Breast epithelium (tissue), 4 donors: ENCODE measurements at regions not wholly inside any gene's neighbourhood (a gene's known extent, or its start where the extent isn't known, plus 50 kb on each side); places are given as distances from the start of the nearest gene placed in this dataset.

ENCODE experiments used
- DNase-seq, 2 donors: peaks; one replicate each; pipeline ENCODE4 v3.0.0-alpha.2; 2019; ENCODE audit warnings: low spot score in 2 of 2
- H3K27ac ChIP-seq, 2 donors: fragments of 200-600 bp; sonication (generic) in 1 of 2; one replicate each; pipeline ENCODE4 v1.5.1; 2016 to 2019; ENCODE audit warnings: mild to moderate bottlenecking in 1 of 2
- H3K27me3 ChIP-seq, 2 donors: fragments of 200-600 bp; sonication (generic) in 1 of 2; one replicate each; pipeline versions ENCODE4 v1.5.1 to v1.6.0; 2017 to 2019; ENCODE audit warnings: control low read depth in 1 of 2, mild to moderate bottlenecking in 1 of 2
- H3K36me3 ChIP-seq: fragments of 200-600 bp; one replicate; pipeline ENCODE4 v1.5.1; 2019
- H3K4me1 ChIP-seq, 2 donors: fragments of 200-600 bp; sonication (generic); one replicate each; pipeline ENCODE4 v1.5.1; 2016 to 2019; ENCODE audit warnings: control low read depth in 1 of 2
- H3K4me3 ChIP-seq, 3 donors: fragments of 200-600 bp; sonication (generic); 1 replicate in 2 of 3; 2 replicates in 1 of 3; pipeline ENCODE4 v1.5.1; 2016 to 2019; ENCODE audit warnings: mild to moderate bottlenecking in 3 of 3, moderate library complexity in 2 of 3
- H3K9me3 ChIP-seq, 2 donors: fragments of 200-600 bp; sonication (generic) in 1 of 2; one replicate each; pipeline ENCODE4 v1.5.1; 2016 to 2019; ENCODE audit warnings: control low read depth in 1 of 2
- CTCF ChIP-seq, 3 donors: fragments of 450-650 bp; IDR thresholded peaks; one replicate each; pipeline ENCODE4 v1.5.1; 2016 to 2017; ENCODE audit warnings: antibody characterized with exemption in 3 of 3, mild to moderate bottlenecking in 3 of 3, moderate library complexity in 3 of 3
- POLR2A ChIP-seq: fragments of 450-650 bp; IDR thresholded peaks from one replicate; pipeline ENCODE4 v1.6.1; 2016; ENCODE audit warnings: antibody characterized with exemption, mild to moderate bottlenecking, moderate library complexity
- POLR2AphosphoS5 ChIP-seq, 3 donors: sonication (generic); formaldehyde crosslinking; IDR thresholded peaks; one replicate each; pipeline ENCODE4 v1.6.1; 2017; ENCODE audit warnings: antibody characterized with exemption in 3 of 3
- intact Hi-C: fragments of 100-400 bp; cut with DNase I; formaldehyde crosslinking; loops from one replicate; pipeline ENCODE4 v1.15.1; 2023; ENCODE audit warnings: low total_unique reads

DNA sequence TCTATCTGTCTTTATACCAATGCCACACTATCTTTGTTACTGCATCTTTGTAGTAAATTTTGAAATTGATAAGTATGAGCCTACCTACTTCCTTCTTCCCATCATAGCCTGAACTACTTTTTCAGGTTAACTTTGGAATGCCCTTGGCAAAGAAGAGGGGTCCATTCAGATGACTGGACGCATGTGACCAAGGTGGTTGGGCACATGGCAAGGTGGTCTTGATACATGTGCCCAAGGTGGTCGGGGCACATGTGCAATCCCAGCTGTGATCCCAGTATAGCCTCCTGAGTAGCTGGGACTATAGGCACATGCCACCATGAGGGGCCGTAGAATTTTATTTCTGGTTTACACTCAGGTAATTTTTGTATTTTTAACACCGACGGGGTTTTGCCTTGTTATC, 330.2 kb downstream of the GABRB3 start:
- peaks cover 0 to 4% of the 10 kb centered on the region in 2 donors for H3K9me3 ChIP-seq
- no peaks in the 10 kb centered on the region for H3K4me1 ChIP-seq
- H3K36me3 ChIP-seq: no peaks in the 10 kb centered on the region
- no peak for TF ChIP-seq CTCF (IDR thresholded peaks at IDR 0.05)
- TF ChIP-seq POLR2AphosphoS5 (IDR thresholded peaks at IDR 0.05): no peak
- TF ChIP-seq POLR2A: no peak
- DNase-seq: no peak
- H3K27ac ChIP-seq: no peak overlapping the region
- no peak overlapping the region for H3K4me3 ChIP-seq
- no peaks in the 10 kb centered on the region for H3K27me3 ChIP-seq
- intact Hi-C loops: no loop called here

- H3K36me3 ChIP-seq: no peaks in the 10 kb centered on the region
- intact Hi-C loops: no loop called here
- H3K27ac ChIP-seq: no peak overlapping the region
- H3K27me3 ChIP-seq: no peaks in the 10 kb centered on the region
- no peaks in the 10 kb centered on the region for H3K4me1 ChIP-seq
- H3K4me3 ChIP-seq: no peak overlapping the region
- H3K9me3 ChIP-seq: peaks cover 0 to 4% of the 10 kb centered on the region in 2 donors
- no peak for DNase-seq
- no peak for TF ChIP-seq POLR2A
Measured at GRCh38 chr15:26439681-26440080, 333.2 kb downstream of the GABRB3 start.

DNA sequence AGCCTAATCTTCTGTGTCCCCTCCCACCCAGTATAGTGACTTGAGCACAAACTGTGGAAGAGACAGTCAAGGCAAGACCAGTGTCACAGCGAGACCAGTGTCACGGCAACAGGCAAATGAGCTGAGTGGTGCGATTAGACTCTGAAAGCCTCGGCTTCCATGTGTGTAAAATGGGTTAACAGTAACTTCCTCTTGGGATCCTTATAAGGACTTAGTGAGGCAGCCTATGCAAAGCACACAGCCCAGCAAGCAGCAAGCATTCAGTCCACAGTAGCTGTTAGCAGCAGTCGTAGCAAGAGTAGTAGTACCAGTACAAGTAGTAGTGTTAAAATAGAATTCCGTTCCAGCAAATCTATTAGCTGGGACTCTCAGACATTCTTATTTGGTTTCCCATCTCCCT, 334.1 kb downstream of the GABRB3 start:
- no peak overlapping the region for H3K4me3 ChIP-seq
- H3K27ac ChIP-seq: no peak overlapping the region
- no peaks in the 10 kb centered on the region for H3K4me1 ChIP-seq
- DNase-seq: no peak
- peaks cover 0 to 3% of the 10 kb centered on the region in 2 donors for H3K9me3 ChIP-seq
- no peak for TF ChIP-seq POLR2AphosphoS5 (IDR thresholded peaks at IDR 0.05)
- no peak for TF ChIP-seq CTCF (IDR thresholded peaks at IDR 0.05)
- TF ChIP-seq POLR2A: no peak
- no peaks in the 10 kb centered on the region for H3K27me3 ChIP-seq
- intact Hi-C loops: no loop called here
- H3K36me3 ChIP-seq: no peaks in the 10 kb centered on the region

- TF ChIP-seq POLR2AphosphoS5 (IDR thresholded peaks at IDR 0.05) (no peak), CTCF (IDR thresholded peaks at IDR 0.05) (no peak), POLR2A (no peak)
- H3K36me3 ChIP-seq: no peaks in the 10 kb centered on the region
- H3K9me3 ChIP-seq: no peaks in the 10 kb centered on the region
- H3K27me3 ChIP-seq: no peaks in the 10 kb centered on the region
- no peak overlapping the region for H3K4me3 ChIP-seq
- intact Hi-C loops: no loop called here
- H3K4me1 ChIP-seq: no peaks in the 10 kb centered on the region
- no peak for DNase-seq
- H3K27ac ChIP-seq: no peak overlapping the region
Measured at GRCh38 chr15:26438316-26438715, 334.6 kb downstream of the GABRB3 start.

DNA sequence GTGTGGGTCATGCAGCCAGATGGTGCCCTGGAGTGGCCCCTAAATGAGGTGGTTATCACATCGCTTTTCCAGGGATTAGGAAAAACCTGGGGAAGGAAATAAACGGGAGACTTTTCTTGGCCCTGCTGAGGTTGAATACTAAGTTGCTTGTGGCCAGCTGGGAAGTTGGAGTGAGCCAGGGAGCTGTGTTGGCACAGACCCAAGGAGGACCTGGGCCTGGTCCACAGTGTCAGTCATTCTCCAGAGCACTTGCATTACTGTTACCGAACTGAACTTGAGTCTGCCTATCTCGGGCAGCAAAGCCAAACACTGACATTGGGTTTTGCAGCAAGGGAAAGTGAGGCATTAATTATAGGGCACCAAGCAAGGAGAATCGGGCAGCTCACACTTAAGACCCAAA, 339.0 kb downstream of the GABRB3 start:
- TF ChIP-seq CTCF (IDR thresholded peaks at IDR 0.05) (no peak), POLR2A (no peak), POLR2AphosphoS5 (IDR thresholded peaks at IDR 0.05) (no peak)
- Histone ChIP-seq H3K36me3 (no peaks in the 10 kb centered on the region), H3K27me3 (no peaks in the 10 kb centered on the region), H3K27ac (no peak overlapping the region), H3K9me3 (no peaks in the 10 kb centered on the region), H3K4me3 (no peak overlapping the region), H3K4me1 (no peaks in the 10 kb centered on the region)
- no peak for DNase-seq
- intact Hi-C loops: no loop called here

DNA sequence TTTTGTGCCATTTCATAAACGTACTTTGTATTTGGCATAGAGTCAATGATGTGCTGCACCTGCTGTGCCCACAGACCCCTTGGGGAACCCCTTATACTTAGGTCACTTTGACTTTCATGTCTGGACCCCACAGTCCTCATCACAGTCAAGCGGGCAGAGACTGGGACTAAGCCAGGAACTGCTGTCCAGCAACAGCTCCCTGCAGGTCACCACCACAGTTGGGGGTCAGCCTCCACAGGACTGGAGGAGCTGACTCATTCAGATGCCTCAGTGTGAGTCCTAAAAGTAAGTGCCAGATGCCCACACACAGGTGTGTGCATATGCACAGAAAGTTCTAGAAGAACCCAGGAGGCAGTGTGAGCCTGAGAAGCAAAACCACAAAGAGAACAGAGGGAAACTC, 339.8 kb downstream of the GABRB3 start:
- Histone ChIP-seq H3K4me3 (no peak overlapping the region), H3K27me3 (no peaks in the 10 kb centered on the region), H3K9me3 (no peaks in the 10 kb centered on the region), H3K27ac (no peak overlapping the region), H3K4me1 (no peaks in the 10 kb centered on the region), H3K36me3 (no peaks in the 10 kb centered on the region)
- intact Hi-C loops: no loop called here
- no peak for DNase-seq
- TF ChIP-seq POLR2AphosphoS5 (IDR thresholded peaks at IDR 0.05) (no peak), POLR2A (no peak), CTCF (IDR thresholded peaks at IDR 0.05) (no peak)
